SK-N-MC (cell line): ENCODE measurements at regions not wholly inside any gene's neighbourhood (a gene's known extent, or its start where the extent isn't known, plus 50 kb on each side); places are given as distances from the start of the nearest gene placed in this dataset.

ENCODE experiments used
- EZH2 ChIP-seq: fragments of 200-600 bp; sonication (generic); IDR thresholded peaks from one replicate; pipeline ENCODE4 v1.6.1; 2017; ENCODE audit warnings: antibody characterized with exemption
- FOXP2 ChIP-seq: optimal IDR thresholded peaks from 2 replicates; pipeline ENCODE3; 2011; ENCODE audit warnings: mild to moderate bottlenecking, moderate library complexity; ENCODE audit not compliant: insufficient read depth; ENCODE audit errors: extremely low read length, control extremely low read depth
- POLR2AphosphoS5 ChIP-seq: IDR thresholded peaks from 2 replicates; pipeline ENCODE4 v1.6.1; 2012; ENCODE audit warnings: mild to moderate bottlenecking, low read depth, low read length, borderline replicate concordance

GRCh38 chr4:137676357-137676998 is 144.2 kb upstream of the PCDH18 start:
- TF ChIP-seq POLR2AphosphoS5 (no peak), EZH2 (no peak), FOXP2 (no peak)
